Left cardiac atrium (tissue), 4 donors: ENCODE measurements at regions not wholly inside any gene's neighbourhood (a gene's known extent, or its start where the extent isn't known, plus 50 kb on each side); places are given as distances from the start of the nearest gene placed in this dataset.

ENCODE experiments used
- ATAC-seq, 2 donors: fragments of 200-7000 bp; cut with Tn5 transposase; one replicate each; pipeline ENCODE4 v1.9.1; 2020; ENCODE audit warnings: mild to moderate bottlenecking in 2 of 2, moderate library complexity in 2 of 2
- DNase-seq: peaks from one replicate; pipeline ENCODE4 v3.0.0-alpha.2; 2020
- intact Hi-C, 2 donors: fragments of 100-400 bp; cut with DNase I; formaldehyde crosslinking; loops; one replicate each; pipeline versions ENCODE4 v1.14.1 to v1.15.1; 2022 to 2023
- donor health status: DM: no; HTN: yes; CAD: no.
- donor health status: DM: no; HTN: yes; CAD: no; lungs with severe emphysema.
- donor health status: DM: yes; HTN: yes; CAD: no.
- donor health status: Dilated cardiomyopathy.

DNA sequence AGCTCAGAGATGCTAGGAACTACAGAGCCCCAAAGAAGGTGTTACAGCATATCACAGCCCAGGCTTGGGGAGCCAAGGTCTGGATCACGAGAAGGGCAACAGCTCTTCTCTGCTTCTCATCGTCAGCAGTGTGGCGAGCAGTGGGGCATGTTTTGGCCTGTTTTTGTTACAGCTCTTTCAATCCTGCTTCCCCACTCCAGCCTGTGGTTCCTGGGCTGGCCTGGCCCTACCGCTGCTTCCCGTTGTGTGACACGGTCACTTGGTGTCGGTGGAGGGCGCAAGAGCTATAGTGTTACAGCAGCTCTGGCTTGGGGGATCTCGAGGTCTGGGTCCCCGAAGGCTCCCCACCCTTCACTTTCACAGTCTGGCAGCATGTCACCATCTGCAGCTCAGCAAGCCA, 870.2 kb downstream of the CBLN2 start:
- ATAC-seq = no peak
- no peak for DNase-seq

GRCh38 chr18:71673498-71673897, 870.6 kb downstream of the CBLN2 start:
- intact Hi-C loops = no loop called here
- ATAC-seq (no peak), DNase-seq (no peak)

More for the DNA sequence above, 870.2 kb downstream of the CBLN2 start:
- intact Hi-C loops = no loop called here

- ATAC-seq = no peak
- DNase-seq = no peak
- intact Hi-C loops = no loop called here
Observed at GRCh38 chr18:71666481-71666880, 877.7 kb downstream of the CBLN2 start.

GRCh38 chr18:71665131-71665530, 879.0 kb downstream of the CBLN2 start:
- no peak for ATAC-seq
- DNase-seq = no peak
- intact Hi-C loops = no loop called here

DNA sequence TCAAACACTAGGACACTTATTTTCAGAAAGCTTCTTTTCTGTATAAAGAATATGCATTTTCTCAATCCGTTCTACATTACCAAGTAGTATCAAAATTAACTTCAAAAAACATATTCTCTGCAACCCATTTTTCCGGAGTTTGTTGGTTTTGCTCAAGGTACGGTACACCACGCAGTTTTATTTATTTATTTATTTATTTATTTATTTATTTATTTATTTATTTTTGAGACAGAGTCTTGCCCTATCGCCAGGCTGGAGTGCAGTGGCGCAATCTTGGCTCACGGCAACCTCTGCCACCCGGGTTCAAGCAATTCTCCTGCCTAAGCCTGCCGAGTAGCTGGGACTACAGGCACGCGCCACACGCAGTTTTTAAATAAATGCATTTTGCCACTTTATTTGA, 900.3 kb downstream of the CBLN2 start:
- DNase-seq (no peak), ATAC-seq (no peak)
- intact Hi-C loops = no loop called here

DNA sequence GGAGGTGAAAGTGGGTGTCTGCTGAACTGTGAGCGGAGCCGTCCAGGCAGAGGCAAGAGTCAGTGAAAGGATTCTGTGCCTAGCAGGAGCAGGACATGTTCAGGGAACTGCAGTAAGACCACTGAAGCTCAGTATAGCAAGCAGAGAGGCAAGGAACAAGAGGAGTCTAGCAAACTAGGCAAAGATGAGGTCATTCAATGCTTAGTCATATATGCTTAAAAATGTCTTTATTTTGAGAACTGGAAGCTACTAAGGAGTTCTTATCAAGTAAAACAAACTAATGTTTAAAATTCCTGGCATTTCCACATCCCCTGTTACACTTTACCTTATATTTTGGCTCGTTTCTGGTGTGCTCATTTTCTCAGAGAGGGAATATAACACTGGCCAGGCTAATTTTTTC, 913.4 kb downstream of the CBLN2 start:
- DNase-seq (no peak), ATAC-seq (no peak)
- intact Hi-C loops = no loop called here

DNA sequence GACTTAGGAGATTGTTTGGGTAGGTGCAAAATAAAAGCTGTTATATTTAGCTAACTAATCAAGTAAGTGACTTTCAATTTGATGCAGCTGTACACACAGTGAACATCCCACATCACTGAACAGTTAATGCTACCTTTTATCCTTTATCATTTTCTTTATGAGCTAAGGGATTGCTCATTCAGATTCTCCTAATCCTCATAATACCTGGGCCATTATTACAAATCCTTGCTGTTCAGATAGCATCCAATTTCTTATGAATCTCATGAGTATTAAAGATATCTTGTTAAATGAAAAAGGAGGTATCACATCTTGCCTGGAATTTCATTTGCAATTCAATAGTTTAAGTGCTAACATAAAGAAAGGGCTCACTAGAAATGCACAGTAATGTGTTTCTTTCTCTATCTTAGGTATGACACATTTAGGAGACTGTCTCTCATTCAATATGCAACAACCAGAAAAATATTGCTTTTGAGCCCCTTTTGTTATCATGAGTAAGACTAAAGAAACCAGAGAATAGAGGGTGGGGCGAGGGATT, 918.5 kb downstream of the CBLN2 start:
- no peak for ATAC-seq
- intact Hi-C loops = no loop called here

GRCh38 chr18:71598374-71598773, 945.8 kb downstream of the CBLN2 start:
- intact Hi-C loops = no loop called here
- DNase-seq (no peak), ATAC-seq (no peak)

More for the DNA sequence above, 918.5 kb downstream of the CBLN2 start:
- DNase-seq = no peak

GRCh38 chr18:71597219-71597618, 946.9 kb downstream of the CBLN2 start:
- ATAC-seq (no peak), DNase-seq (no peak)
- intact Hi-C loops = no loop called here

- DNase-seq (no peak), ATAC-seq (no peak)
- intact Hi-C loops = no loop called here
Observed at GRCh38 chr18:71583252-71583651, 960.9 kb downstream of the CBLN2 start.

DNA sequence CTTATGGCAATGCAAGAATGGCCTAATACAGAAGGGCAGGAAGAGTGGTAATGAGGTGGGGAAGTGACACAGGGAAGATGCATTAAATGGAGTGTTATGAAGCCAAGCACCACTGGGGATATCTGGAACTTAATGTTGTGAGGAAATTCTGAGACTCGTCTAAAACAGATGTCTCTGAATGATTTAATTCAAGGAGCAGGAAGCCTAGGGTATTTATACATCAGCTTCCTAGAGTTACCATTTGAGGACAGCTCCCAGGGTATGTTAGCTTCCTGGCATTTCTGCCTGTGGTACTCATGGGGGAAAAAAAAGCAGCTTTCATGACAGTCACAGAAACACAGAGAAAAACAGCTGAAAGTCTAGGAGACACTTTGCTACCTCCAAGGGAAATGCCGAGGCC, 989.5 kb downstream of the CBLN2 start:
- ATAC-seq = no peak
- intact Hi-C loops = no loop called here
- no peak for DNase-seq

DNA sequence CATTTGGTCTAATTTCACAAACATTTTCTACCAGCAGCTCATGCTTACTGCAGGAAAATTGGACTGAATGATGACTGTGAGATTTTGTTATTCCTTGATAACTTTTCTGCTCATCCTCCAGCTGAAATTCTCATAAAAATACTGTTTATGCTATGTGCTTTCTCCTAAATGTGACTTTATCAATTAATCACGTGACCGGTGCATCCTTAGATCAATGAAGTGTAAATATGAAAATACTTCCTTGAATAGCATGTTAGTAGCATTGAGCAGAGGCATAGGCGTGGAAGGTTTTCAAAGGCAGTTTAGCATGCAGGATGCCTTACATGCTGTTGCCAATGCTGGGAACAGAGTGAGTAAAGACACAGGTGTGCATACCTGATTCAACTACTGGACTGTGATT, 1002.5 kb downstream of the CBLN2 start:
- intact Hi-C loops = no loop called here
- ATAC-seq (no peak), DNase-seq (no peak)

GRCh38 chr18:71529703-71530303, 1014.3 kb downstream of the CBLN2 start:
- ATAC-seq = no peak
- no peak for DNase-seq
- intact Hi-C loops = no loop called here

DNA sequence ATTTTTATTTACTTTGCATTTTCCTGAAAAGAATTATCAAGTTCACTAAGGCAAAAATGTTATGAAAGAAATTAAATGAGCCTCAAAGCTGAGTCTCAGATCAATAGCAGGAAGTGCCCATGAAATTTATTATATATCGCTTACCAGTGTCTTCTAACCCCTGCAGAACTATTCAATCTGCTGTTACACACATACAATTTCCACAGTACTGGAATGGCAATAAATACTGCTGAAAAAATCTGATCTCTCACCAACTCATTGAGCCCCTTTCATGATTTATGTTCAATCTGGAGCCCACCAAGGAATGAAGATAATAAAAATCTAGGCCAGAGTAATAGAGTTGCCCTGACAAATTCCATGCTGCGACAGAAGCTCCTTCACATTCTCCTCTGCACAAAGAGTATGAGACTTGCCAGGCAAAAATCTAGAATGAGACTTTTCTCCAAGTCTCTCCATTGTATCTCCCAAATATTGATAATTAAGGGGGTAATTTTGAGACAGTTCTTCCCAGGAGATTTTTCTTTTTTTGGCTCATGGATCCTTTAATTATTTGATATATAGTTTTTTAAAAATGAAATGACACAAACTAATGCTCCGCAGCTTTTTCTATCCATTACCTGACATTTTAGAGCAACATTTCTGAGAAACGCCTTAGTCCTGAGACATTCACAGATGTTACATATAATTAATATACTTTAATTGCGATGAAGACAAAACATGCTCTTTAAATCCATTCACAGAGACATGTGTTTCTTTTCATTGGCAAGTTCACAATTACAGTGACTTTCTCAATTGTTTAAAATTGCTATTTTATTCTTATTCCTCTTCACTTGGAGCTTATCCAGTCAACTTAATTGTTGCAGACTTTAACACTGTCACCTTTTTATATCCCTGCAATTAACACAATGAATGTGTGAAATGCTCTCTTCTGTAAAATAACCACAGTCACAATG, 1020.4 kb downstream of the CBLN2 start:
- no peak for ATAC-seq
- no peak for DNase-seq
- intact Hi-C loops = no loop called here

GRCh38 chr18:71505526-71505925, 1038.6 kb downstream of the CBLN2 start:
- ATAC-seq (no peak), DNase-seq (no peak)
- intact Hi-C loops = no loop called here

DNA sequence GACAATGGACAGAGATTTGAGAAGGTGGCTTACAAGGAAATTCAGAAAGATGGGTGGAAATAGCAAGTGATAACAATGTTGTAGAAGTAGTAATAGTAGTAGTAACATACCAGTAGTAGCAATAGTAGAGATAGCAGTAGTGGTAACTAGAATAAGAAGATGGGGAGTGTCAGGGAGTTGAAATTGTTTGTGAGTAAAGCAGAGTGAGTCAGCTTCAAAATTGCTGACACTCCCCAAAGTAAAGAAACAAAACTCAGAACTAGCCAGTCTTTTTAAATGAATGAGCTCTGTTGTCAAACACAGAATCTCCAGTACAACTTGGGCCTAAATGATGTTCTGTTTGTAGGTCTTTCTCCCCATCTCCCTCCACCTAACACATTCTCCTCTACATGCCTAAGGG, 1040.9 kb downstream of the CBLN2 start:
- ATAC-seq (no peak), DNase-seq (no peak)
- intact Hi-C loops = no loop called here

- ATAC-seq (no peak), DNase-seq (no peak)
- intact Hi-C loops = no loop called here
Observed at GRCh38 chr18:71485611-71486010, 1058.5 kb downstream of the CBLN2 start.

- DNase-seq (no peak), ATAC-seq (no peak)
- intact Hi-C loops = no loop called here
Observed at GRCh38 chr18:71471963-71472725, 1072.0 kb downstream of the CBLN2 start.

DNA sequence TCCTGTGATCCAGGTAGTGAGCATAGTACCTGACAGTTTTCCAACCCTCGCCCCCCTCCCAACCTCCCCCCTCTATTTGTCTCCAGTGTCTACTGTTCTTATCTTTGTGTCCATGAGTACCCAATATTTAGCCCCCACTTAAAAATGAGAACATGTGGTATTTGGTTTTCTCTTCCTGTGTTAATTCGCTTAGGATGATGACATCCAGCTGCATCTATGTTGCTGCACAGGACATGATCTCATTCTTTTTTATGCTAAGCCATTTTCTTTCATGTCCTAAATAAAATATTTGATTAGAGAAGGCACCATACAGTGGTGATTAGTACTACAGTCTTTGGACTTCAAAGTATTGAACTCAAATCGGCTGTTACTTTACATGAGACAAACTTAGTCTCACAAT, 1087.9 kb downstream of the CBLN2 start:
- intact Hi-C loops = no loop called here
- DNase-seq (no peak), ATAC-seq (no peak)

DNA sequence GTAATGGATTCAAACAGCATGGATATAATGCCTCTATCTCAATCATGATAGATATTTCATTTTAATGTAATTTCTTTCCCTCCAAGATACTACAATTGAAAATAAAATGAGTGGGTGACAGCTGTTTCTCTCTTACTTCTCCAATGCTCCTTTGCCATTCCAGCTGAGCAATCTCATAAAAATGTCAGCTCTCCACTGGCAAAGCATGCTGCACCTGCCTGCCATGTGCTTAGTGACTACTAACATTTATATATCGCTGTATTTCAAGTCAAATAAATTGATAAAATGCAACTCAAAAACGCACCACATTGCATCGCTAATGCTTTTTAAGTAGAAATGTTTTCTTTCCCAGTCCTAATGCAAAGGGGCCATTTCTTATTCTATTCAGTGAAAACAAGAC, 1093.9 kb downstream of the CBLN2 start:
- DNase-seq = no peak
- ATAC-seq = no peak
- intact Hi-C loops = no loop called here
